Kidney (tissue), 13 donors: ENCODE measurements at regions not wholly inside any gene's neighbourhood (a gene's known extent, or its start where the extent isn't known, plus 50 kb on each side); places are given as distances from the start of the nearest gene placed in this dataset.

Experiments used
- DNase-seq, 5 donors: peaks; one replicate each; pipeline ENCODE4 v3.0.0-alpha.2; 2013 to 2020
- FAIRE-seq: peaks from 2 replicates; lab custom pipeline; 2012; peaks lifted over from hg19 to GRCh38; lab: Jason Lieb, UNC
- H3K27ac ChIP-seq, 2 donors: one replicate each; pipeline ENCODE4 v1.7.0; 2013; ENCODE audit warnings: low read depth in 2 of 2, low read length in 2 of 2, inconsistent platforms in 1 of 2
- H3K27me3 ChIP-seq: one replicate; pipeline ENCODE4 v1.7.1; 2013; ENCODE audit warnings: low read length, inconsistent platforms; ENCODE audit not compliant: control insufficient read depth, insufficient read depth
- H3K36me3 ChIP-seq, 3 donors: one replicate each; pipeline versions ENCODE4 v1.7.0 to v1.7.1; 2013; ENCODE audit warnings: low read length in 3 of 3, control low read depth in 1 of 3, inconsistent platforms in 1 of 3; ENCODE audit not compliant: insufficient read depth in 3 of 3, control insufficient read depth in 2 of 3
- H3K4me1 ChIP-seq, 3 donors: one replicate each; pipeline versions ENCODE4 v1.7.0 to v1.7.1; 2013; ENCODE audit warnings: low read length in 3 of 3, inconsistent platforms in 1 of 3, low read depth in 1 of 3; ENCODE audit not compliant: control insufficient read depth in 2 of 3, insufficient read depth in 2 of 3
- H3K4me3 ChIP-seq, 3 donors: one replicate each; pipeline versions ENCODE4 v1.7.0 to v1.8.1; 2013; ENCODE audit warnings: low read length in 3 of 3, control low read depth in 1 of 3, inconsistent platforms in 1 of 3
- H3K9ac ChIP-seq, 3 donors: one replicate each; pipeline versions ENCODE4 v1.7.0 to v1.7.1; 2013; ENCODE audit warnings: low read length in 3 of 3, control low read depth in 1 of 3, inconsistent platforms in 1 of 3
- H3K9me3 ChIP-seq, 3 donors: one replicate each; pipeline versions ENCODE4 v1.7.0 to v1.7.1; 2013; ENCODE audit warnings: low read length in 3 of 3, control low read depth in 1 of 3, inconsistent platforms in 1 of 3; ENCODE audit not compliant: control insufficient read depth in 2 of 3, insufficient read depth in 1 of 3
- intact Hi-C: fragments of 100-400 bp; cut with DNase I; formaldehyde crosslinking; loops from one replicate; pipeline ENCODE4 v1.11.1; 2022
- TF ChIP-seq, protein P1 (sequence below): IDR thresholded peaks from 3 replicates; pipeline ENCODE4 v1.5.1; 2012; ENCODE audit warnings: mild to moderate bottlenecking, moderate library complexity, borderline replicate concordance; ENCODE audit not compliant: insufficient read depth; ENCODE audit errors: extremely low read depth
- donor health status: control.
- donor health status: control.
- donor health status: control.
- donor health status: control.
- donor health status: control.
- donor health status: DM: yes; HTN: yes; CAD: no.
- donor health status: Normal renal cell carcinoma (clear cell type).

DNA sequence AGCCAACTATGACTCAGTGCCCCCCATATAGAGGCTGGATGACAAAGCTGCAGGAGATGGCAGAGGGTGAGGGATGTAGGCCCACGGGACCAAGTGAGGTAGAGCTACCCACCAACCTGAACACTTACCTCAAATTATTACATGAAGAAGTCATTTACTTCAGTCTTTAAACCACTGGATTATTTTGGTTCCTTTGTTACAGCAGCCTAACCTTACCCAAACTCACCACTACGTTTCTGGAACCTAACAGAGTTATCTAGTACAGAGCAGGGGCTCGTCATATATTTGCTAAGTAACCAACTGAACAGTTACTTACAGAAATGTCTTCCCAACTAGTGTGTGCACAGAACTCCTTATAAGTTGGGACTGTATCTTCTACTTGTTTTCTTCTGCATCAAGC lies 85.2 kb upstream of the IGF1 start:
- H3K27ac ChIP-seq: no peak overlapping the region

DNA sequence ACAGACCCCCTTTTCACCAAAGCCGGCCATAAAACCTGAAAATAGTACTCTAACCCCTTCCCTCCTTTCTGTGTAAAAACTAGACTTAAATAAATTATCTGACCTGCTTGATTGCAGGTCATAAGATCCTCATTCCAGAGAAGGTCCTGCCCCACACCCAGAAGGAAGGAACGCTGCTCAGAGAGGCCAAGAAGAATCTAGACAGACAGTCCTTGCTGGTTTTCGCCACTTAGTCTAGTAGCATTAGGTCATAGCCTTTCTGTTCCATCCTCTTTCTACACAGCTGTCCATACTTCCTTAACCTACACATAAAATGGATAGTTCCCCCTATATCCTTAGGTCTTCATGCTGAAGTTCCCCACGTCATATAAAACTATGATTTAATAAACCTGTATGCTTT lies 83.7 kb upstream of the IGF1 start:
- FAIRE-seq (no peak), DNase-seq (no peak)
- H3K36me3 ChIP-seq: no peaks in the 10 kb centered on the region
- TF ChIP-seq, protein P1, sequence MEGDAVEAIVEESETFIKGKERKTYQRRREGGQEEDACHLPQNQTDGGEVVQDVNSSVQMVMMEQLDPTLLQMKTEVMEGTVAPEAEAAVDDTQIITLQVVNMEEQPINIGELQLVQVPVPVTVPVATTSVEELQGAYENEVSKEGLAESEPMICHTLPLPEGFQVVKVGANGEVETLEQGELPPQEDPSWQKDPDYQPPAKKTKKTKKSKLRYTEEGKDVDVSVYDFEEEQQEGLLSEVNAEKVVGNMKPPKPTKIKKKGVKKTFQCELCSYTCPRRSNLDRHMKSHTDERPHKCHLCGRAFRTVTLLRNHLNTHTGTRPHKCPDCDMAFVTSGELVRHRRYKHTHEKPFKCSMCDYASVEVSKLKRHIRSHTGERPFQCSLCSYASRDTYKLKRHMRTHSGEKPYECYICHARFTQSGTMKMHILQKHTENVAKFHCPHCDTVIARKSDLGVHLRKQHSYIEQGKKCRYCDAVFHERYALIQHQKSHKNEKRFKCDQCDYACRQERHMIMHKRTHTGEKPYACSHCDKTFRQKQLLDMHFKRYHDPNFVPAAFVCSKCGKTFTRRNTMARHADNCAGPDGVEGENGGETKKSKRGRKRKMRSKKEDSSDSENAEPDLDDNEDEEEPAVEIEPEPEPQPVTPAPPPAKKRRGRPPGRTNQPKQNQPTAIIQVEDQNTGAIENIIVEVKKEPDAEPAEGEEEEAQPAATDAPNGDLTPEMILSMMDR: no peak
- no peak overlapping the region for H3K4me3 ChIP-seq
- H3K27ac ChIP-seq: no peak overlapping the region
- no peaks in the 10 kb centered on the region for H3K4me1 ChIP-seq
- H3K9me3 ChIP-seq: no peaks in the 10 kb centered on the region
- no peaks in the 10 kb centered on the region for H3K27me3 ChIP-seq
- intact Hi-C loops: no loop called here
- H3K9ac ChIP-seq: no peak overlapping the region

More for the DNA sequence above, 85.2 kb upstream of the IGF1 start:
- TF ChIP-seq, protein P1: no peak
- FAIRE-seq (no peak), DNase-seq (no peak)
- H3K9ac ChIP-seq: no peak overlapping the region
- intact Hi-C loops: no loop called here
- no peaks in the 10 kb centered on the region for H3K9me3 ChIP-seq
- no peak overlapping the region for H3K4me3 ChIP-seq
- no peaks in the 10 kb centered on the region for H3K36me3 ChIP-seq
- H3K27me3 ChIP-seq: no peaks in the 10 kb centered on the region
- H3K4me1 ChIP-seq: no peaks in the 10 kb centered on the region

DNA sequence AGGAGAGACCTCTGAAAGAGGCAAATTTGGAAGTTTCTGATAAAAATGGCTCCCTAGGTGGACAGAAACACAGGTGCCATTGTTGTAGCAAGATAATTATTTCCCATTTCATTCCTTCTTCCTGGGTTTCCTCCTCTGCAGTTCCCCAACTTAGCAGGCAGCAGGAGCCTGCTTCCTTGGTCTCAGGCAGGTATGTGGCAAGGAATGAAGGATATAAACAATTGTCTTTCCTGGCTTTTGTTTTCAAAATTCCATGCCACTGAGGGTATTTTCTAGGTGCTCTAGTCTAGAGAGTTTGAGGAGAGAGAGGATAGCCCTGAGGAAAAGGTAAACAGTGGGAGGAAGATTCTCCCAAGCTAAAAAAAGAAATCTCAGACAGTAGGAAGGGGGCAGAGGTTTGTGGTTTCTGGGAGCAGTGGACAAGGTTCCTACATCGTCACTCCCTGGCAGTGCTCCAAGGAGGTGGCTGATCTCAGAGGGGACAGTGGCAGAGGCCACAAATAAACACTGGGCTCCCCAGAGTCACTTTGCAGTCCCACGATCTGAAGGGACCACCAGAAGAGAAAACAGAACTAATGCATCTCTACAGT lies 82.6 kb upstream of the IGF1 start:
- intact Hi-C loops: no loop called here
- Histone ChIP-seq H3K9ac (no peak overlapping the region), H3K4me1 (no peaks in the 10 kb centered on the region), H3K36me3 (no peaks in the 10 kb centered on the region), H3K9me3 (no peaks in the 10 kb centered on the region), H3K27ac (no peak overlapping the region), H3K27me3 (no peaks in the 10 kb centered on the region), H3K4me3 (no peak overlapping the region)
- FAIRE-seq (no peak), DNase-seq (no peak)
- TF ChIP-seq, protein P1: no peak

DNA sequence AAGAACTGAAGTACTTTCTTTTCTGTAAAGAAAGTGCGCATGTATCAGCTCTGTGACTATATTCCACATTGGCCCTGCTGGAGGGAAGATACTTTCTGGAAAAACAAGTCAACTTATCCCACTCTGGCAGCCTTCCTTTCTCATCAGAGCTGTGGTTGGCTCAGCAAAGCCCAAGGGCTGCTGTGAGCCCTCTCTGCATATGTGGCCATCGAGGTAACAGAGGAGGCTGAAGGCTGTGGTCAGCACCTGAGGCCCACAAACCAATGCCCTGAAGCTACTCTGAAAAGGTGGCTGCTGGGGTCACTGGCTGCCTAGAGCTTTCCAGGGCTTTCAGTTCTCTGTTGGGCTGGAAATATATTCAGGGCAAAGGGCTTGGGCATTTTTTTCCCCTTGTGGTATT lies 70.8 kb upstream of the IGF1 start:
- Histone ChIP-seq H3K36me3 (no peaks in the 10 kb centered on the region), H3K27ac (no peak overlapping the region), H3K4me3 (no peak overlapping the region), H3K9ac (no peak overlapping the region), H3K27me3 (no peaks in the 10 kb centered on the region), H3K9me3 (no peaks in the 10 kb centered on the region), H3K4me1 (no peaks in the 10 kb centered on the region)
- FAIRE-seq (no peak), DNase-seq (no peak)
- intact Hi-C loops: no loop called here
- TF ChIP-seq, protein P1: no peak
